ENCODE measurements at regions not wholly inside any gene's neighbourhood (a gene's known extent, or its start where the extent isn't known, plus 50 kb on each side); places are given as distances from the start of the nearest gene placed in this dataset.

DNA sequence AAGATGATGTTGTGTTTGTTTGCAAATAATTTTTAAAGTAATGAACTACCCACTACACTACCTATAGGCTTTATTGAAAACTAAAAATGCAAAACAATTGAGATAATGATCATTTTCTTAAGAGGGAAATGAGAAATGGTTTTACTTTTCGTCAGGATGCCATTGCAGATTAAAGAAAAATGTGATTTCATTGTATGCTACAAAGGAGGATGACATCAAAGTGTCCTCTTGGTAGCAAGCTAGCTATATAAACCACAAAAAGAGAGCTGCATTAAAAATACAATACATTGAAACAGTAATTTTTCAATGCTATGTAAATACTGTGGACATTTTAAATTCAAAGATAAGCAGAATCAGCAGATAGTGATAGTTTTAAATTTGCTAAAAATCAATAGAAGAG lies 87.5 kb upstream of the DPYD start:
- TF ChIP-seq, protein P1, sequence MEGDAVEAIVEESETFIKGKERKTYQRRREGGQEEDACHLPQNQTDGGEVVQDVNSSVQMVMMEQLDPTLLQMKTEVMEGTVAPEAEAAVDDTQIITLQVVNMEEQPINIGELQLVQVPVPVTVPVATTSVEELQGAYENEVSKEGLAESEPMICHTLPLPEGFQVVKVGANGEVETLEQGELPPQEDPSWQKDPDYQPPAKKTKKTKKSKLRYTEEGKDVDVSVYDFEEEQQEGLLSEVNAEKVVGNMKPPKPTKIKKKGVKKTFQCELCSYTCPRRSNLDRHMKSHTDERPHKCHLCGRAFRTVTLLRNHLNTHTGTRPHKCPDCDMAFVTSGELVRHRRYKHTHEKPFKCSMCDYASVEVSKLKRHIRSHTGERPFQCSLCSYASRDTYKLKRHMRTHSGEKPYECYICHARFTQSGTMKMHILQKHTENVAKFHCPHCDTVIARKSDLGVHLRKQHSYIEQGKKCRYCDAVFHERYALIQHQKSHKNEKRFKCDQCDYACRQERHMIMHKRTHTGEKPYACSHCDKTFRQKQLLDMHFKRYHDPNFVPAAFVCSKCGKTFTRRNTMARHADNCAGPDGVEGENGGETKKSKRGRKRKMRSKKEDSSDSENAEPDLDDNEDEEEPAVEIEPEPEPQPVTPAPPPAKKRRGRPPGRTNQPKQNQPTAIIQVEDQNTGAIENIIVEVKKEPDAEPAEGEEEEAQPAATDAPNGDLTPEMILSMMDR (IDR thresholded peaks at IDR 0.05): no peak
- TF ChIP-seq POLR2A (IDR thresholded peaks at IDR 0.05): no peak

All from body of pancreas (tissue), 4 donors.